CD1c-positive myeloid dendritic cell (primary cell): ENCODE measurements at regions not wholly inside any gene's neighbourhood (a gene's known extent, or its start where the extent isn't known, plus 50 kb on each side); places are given as distances from the start of the nearest gene placed in this dataset.

Experiments used
- DNase-seq: peaks from one replicate; pipeline ENCODE4 v3.0.0-alpha.2; 2016; ENCODE audit errors: extremely low spot score

DNA sequence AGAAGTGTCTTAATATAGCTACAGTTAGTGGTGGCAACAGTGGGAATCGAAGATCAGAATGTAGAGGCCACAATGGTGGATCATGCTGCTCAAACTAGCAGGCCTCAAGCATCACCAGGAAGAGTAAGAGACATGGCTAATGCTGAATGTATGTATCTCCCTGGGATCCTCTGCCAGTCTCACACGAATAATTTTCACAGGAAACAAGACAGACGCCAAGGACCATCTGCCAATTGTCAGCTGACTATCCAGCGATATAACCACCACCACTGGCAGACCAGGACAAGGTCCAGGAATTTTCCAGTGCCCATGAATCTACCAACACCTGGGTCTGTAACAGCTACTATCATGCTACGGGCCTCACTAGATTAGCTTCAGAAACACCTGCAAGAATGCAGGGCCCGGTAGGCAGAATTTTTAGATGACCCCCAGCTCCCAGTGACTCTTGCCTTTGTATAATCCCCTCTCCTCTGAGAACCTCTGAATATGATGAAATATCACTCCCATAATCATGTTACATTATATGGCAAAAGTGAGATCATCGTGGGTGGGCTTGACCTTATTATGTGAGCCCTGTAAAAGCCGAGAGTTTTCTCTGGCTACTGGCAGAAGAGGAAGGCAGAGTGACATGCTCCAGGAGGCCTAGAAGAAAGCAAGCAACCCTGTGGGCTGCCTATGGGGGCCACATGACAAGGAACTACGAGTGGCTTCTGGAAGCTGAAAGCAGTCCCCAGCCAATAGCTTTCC lies 429.8 kb downstream of the BCOR start:
- no peak for DNase-seq

DNA sequence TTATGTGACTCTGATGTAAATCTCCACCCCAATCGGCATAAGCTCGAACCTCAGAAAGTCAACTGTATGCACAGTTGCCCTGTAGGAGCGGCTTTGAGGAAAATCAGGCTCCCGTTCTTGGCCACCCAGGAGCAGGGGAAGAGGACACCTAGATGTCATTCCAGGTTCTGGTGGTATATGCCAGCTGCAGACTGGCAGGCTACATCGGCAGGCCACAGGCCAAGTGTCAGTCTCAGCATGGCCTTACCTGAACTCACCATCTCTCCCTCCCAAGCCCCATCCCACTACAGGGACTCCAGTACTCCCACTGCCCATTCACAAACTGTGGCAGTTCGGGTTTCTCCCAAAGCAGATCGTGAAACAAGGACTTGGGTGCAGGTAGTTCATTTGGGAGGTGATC lies 428.1 kb downstream of the BCOR start:
- no peak for DNase-seq

DNA sequence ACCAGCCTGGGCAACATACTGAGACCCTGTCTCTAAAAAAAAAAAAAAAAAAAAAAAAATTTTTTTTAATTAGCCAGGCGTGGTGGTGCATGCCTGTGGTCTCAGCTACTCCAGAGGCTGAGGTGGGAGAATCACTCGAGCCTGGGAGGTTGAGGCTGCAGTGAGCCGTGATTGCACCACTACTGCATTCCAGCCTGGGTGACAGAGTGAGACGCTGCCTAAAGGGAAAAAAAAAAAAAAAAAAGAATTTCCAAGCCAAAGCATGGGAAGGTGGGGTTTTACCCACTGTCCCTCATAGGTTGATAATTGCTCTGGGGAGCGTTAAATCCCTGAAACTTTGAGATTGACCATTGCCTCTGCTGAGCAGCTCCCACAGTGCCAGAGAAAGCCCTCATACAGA lies 427.5 kb downstream of the BCOR start:
- no peak for DNase-seq

DNA sequence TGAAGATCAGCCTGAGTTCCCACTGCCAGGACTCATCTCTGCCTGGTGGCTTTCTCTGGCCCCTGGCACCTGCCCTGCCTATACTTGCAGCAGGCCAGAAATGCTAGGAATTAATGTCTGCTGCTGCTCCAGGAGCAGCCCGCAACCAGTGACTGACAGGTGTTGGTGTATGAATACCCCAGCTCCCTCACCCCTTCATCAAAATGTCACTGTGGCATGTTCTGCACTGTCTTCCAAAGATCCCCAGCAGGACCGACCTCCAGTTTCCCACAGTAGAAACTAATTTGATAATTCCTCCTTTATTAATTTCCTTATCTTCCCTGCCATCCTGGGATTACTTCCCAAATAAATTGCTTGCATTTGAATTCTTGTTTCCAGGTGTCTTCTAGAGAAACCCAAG lies 425.4 kb downstream of the BCOR start:
- no peak for DNase-seq

DNA sequence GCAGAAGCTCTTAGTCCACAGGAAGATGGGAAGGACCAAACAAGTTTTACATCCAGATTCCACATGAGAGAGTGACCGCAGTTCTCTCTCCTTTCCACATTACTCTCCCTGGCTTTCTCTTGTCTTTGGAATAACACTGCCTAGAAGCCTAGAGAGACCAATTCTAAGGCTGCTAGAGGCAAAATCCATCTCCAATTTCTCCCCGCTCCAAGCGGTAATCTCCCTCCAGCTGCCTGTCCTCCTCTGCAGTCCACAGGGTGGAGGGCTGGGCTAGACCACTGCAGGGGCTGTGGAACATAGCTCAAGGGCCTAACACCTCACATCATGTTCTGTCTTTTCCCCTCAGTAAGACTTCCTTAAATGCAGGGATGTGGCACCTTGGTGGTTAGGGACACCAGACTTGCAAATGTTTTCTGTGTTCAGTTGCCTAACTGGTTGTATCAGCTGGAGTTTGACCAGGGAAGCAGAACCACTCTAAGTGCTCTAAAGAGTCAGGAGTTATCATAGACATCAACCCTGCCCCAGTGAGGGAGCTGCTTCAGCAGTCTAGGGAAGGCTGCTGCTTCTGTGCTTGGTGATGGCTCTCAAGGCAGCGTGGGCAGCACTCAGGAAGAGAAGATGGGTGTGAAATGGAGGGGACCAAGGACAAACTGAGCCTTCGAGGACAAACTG lies 423.1 kb downstream of the BCOR start:
- no peak for DNase-seq

DNA sequence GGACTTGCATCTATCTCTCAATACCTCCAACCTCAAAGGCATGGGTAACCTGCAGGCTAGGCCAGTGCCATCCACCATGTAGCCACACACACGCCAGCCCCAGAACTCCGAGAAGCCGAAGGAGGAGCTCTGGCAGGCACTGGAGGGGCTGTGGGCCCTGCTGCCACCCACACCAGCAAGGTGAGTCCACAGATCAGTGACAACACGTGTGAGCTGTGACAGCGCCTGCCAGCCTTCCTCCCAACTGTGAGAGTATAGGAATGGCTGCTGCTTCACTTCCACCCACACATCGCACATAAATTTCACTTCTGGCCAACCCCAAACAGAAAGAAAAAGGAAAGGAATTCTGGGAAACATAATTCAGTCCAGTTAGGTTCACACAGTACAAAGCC lies 422.6 kb downstream of the BCOR start:
- DNase-seq: no peak

DNA sequence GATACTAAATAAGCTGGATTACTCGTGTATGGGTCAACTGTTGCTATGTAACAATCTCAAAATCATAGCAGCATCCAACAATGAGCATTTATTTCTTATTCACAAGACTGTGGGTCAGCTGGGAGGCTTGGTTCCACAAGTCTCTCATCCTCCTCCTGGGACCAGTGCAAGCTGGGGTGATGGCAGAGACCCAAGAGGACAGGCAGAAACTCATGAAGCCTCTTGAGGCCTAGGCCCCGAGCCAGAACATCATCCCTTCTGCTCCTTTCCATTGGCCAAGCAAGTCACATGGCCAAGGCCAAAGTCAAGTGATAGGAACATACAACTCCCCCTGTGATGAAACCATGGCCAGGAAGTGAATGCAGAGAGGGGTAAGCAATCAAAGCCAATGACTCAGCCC lies 422.1 kb downstream of the BCOR start:
- no peak for DNase-seq

DNA sequence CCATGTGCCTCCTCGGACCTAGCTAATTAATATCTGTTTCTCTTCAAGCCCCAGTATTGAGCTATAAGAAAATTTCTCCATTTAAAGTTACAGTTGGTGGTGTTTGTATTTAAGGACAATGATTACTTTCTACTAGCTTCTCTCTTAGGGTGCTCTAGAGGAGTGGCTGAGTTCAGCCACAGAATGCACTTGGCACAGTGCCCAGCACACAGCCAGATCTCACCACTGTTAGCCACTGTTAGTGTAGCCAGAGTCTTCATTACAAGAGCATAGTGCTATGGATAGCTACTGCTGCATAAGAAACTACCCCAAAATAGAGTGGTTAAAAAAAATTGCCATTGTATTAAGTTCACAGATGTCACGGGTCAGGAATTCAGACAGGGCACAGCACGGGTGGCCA lies 421.3 kb downstream of the BCOR start:
- DNase-seq: no peak

DNA sequence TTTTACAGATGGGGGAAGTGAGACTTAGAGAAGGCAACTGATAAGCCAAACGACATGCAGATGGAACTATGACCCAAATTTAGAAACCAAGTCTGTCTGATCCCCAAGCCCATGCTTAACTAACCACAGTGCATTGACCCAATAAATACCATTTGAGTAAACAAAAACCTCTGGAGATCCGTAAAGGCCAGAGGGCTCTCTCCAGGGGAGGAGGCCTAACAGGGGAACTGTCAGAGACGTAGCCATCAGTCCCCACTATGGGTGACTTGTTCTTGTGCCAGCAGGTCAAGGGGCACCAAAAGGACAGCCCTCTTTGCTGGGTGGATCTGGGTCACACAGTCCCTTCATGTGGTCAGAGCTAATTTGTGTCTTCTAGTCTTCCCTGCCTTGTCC lies 420.2 kb downstream of the BCOR start:
- no peak for DNase-seq

DNA sequence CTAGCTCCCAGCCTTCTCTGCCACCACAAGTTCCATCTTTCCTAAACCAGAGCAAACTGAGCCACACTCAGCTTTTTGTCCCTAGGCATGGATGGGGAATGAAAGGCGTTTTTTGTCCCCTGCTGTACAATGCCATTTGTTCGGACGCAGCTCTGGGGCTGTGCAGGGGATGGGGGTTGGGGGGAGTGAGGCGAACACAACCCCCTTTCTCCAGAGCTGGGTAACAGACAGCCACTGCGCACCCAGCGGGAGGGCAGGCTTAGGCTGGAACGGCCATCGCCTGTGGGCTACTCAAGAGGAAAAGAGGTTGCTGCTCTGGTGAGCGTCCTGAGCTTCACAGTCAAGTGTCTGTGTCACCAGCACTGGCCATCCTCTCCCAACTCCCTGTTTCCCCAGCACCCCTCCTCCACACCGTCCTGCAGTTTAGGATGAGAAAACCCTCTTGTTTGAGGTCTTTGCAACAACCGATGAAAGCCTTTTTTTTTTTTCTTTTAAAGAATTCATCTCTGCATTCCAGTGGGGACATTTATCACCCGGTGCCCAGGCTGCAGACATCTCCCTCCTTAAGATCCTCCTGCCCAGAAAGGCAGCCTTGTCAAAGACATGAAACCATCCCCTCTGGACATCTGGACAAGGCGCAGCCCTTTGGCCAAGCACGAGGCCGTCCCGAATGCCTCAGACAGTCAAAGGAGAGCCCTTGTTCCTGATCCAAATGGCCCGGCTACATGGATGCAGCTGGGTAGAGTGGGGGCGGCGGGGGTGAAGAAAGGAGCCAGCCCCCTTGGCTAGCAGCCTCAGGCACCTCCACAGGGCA lies 419.6 kb downstream of the BCOR start:
- no peak for DNase-seq

DNA sequence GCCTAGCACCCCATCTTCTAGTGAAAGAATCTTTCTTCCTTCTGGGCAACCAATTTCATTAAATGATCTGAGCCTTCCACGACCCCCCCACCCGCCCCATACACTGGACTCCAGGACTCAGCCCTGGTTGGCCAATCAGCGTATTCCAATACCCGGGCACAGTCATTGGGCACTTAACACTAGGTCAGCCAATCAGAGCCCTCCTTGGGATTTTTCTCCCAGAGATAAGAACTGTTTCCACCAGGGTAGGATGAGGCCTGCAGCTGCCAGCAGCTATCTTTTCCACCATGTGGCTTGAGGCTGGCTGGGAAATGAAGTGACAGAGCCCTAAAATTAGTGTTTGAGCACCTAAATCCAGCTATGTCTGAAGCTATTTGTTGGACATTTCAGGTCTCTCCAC lies 418.8 kb downstream of the BCOR start:
- no peak for DNase-seq

DNA sequence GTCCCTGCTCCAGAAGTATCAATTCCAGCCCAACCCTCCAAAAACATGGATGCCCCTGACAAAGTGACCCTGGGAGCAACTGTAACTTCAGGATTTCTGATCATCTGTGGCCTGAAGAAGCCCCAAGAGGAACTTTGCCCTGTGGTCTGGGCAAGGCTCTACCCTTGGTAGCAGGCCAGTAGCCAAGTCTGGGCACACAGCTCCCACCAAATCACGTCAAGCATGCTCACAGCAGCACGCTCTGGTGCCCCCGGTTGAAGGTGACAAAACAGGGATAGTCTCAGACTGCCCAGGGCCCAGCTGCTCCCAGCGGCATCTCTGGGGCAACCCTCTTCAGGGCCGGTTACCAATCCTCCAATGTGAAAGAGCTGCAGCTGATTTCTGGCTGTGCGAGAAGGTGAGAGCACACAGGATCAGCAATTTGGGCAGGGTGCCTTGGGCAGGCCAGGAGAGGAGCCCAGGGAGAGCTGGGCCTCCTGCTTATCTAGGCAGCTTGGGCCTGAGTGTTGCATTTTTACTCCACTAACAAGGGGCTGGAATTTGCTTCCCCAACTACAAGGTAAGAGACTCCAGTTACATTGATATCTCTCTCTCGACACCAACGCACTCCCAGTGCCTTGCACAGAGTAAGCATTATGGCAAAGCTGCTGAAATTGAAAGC lies 418.1 kb downstream of the BCOR start:
- no peak for DNase-seq

DNA sequence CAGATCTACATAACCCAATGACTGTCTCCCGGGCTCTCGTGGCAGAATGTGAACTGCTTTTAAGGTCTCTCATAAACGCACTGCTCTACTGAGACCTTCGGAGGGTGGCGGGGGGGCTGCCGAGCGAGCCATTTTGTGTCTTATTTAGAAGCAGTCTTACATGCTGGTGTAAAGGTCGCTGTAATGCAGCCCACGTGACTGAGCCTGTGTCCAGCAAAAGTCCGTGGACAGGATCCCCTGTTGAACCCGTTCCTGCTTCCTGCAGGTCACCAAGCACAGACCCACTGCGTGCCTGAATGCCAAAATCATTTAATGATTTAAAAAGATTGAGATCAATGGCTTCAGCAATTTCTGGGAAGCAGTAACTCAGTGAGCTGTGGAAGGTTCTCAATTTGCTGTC lies 415.9 kb downstream of the BCOR start:
- no peak for DNase-seq

DNA sequence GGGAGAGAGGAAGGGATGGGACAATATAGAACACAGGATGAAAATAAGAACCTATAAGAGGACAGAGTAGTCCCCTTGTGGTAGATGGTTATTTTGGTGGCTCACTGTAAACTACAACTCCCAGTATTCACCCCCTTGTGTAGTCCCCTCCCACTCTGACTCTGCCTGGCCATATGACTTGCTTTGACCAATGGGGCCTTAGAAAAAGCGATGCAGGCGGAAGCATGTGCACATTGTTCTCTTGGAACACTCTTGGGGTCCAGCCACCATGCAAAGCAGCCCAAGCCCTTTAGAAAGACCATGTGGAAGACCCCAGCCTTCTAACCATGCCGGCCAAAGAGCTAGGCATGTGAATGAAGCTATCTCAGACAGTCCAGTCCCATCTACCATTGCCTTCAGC lies 415.0 kb downstream of the BCOR start:
- no peak for DNase-seq

DNA sequence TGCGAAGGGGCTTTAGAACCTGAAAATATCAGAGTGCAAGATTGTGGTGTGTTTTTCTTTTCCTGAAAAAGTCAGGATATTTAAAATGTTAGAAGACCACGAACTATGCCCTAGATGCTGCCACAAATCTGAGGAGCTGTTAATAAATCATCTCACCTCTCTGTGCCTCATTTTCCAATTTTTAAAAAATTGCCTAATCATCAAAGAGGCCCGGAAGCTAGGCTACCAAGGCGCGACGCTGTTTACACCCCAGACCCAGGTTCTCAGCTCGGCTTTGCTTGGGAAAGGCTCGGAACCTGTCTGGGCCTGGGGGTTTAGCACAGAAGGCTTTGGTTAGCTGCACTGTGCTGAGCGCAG lies 409.6 kb downstream of the BCOR start:
- no peak for DNase-seq

DNA sequence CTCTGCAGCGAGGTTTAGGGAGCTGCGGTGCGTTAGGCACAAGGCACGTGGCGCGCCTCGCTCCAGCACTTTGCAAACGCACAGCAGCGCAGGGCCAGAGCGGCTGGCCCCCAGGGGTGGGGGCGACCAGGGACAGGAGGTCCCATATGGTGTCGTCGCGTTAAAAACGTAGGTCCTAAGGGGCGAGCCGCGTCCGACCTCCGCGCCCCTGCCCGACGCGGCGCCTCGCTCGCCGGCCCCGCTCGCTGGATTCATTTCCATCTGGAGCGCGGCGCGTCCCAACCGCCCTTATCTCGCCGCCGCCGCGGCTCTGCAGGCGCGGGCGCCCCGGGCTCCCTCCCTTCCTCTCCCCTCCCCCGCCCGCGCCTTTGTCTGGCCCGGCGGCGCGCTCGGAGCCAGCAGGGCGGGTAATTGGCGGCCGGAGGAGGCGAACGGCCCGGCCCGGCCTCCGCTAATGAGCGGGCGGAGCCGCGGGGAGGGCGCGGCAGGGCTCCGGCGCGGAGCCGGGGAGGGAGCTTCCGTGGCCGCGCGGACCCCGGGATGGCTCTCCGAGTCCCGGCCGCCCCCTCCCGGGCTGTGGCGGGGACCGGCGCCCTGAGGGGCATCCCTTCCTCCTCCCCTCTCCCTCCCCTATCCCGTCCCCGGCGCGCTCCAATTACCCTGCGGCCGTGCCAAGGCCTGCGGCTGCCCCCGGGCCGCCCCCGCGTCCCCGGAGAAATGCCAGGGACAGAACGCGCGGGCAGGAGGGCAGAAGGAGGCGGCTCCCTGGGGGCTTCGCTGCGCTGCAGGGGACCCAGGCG lies 409.0 kb downstream of the BCOR start:
- DNase-seq: peak; percentile 32

DNA sequence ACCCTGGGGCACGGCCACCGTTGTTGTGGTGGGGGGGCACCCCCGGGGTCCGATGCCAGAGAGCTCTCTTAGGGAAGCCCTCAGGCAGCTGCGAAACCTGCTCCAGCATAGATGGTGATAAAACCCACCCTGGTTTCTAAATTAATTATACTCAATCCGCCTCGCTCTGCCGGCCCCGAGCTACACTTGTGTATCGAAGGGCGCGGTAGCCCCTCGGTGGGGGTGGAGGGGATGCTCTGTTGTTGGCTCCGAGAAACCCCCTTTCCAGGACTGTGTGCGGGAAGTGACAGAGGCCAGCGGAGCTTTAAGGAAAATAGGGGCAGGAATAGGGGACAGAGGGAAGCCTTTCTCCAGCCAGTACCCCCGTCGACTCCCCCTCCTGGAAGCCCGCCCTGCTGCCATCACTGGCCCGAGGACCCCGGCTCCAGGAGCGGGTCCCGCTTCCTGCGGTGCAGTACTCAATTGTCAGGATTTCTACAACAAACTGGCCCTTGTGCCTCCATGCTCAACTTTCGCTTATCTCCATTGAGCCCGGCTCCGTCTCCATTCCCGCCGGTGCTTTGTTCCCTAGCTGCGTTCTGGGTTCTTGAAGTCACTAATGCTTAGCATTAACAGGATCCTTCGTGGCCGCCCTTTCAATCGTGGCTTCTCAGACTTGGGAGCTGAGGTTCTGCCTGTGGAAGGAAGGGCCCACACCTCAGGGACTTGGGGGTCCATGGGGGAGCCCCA lies 408.2 kb downstream of the BCOR start:
- DNase-seq: no peak

DNA sequence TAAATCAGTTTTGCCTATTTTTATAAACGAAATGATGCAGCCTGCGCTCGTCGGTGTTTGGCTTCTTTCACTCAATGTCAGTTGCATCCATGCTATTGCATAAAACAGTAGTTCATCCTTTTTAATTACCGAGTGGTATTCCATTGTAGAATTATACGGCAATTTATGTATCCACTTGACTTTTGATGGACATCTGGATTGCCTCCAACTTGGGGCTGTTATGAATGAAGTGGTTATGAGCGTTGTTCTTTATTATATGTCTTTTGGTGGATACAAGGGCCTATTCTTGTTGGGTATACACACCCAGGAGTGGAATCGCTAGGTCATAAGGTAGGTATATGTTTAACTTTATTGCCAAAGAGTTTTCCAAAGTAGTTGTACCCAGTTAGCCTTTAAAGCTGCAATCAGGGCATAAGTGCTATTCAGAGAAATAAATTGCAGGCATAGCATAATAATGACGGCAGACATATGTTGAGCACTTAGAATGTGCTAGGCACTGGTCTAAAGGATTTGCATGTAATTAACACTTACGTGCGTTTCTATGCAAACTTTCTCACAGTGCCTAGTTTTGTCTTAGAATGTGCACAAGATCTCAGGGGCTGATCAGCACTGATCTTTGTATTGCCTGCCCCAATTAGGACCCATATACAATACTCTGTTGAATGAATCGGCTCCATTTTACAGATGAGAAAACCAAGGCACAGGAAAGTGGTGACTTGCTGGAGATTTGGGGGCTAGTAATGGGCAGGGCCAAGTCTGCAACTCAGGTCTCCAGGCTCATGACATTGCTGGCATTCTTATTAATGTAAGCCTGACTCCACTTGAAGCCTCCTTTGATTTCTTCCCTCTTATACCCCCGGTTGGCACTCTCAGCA lies 407.0 kb downstream of the BCOR start:
- DNase-seq: no peak

DNA sequence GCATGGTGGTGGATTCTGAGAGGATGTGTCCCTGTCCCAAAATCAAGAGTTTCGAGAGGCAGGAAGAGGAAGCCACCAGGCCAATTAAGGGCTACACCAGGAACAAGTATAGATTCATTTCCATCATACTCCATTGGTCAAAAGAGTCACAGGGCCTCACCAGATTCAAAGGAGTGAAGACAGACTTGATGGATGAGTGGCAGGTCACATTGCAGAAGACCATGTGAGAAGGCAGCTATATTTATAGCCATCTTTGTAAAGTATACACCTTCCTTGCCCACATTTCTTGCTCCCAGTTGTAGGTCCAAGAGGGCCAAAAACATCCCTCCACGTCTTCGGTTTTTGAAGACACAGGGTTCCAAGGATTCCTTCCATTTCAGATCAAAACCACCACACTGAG lies 406.0 kb downstream of the BCOR start:
- no peak for DNase-seq

DNA sequence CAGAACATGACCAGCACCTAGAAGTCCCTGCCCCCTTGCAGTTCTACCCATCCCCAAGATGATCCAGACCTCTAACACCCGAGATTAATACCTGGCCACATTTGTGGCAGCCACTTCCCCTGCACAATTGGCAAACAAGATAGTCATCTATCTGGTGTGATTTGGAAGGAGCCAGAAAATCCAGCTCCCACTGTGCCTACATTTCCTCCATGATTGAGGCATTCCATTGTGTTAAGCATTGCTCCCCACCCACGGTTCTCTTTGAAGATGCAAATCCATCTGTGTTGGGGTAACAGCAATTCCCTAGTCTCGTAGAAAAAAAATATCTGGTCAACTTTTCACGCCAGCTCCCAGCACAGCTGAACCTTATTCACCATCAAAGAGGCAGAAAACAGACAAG lies 405.0 kb downstream of the BCOR start:
- no peak for DNase-seq
